PFSK-1 (cell line): ENCODE measurements at regions not wholly inside any gene's neighbourhood (a gene's known extent, or its start where the extent isn't known, plus 50 kb on each side); places are given as distances from the start of the nearest gene placed in this dataset.

Experiments used
- POLR2AphosphoS5 ChIP-seq: IDR thresholded peaks from 2 replicates; pipeline ENCODE4 v1.6.1; 2012; ENCODE audit warnings: low read depth, mild to moderate bottlenecking, control low read depth, low read length, moderate library complexity
- SIN3A ChIP-seq: IDR thresholded peaks from 2 replicates; pipeline ENCODE4 v1.6.1; 2012; ENCODE audit warnings: mild to moderate bottlenecking, low read length, moderate library complexity, borderline replicate concordance; ENCODE audit not compliant: insufficient read depth
- TAF1 ChIP-seq: IDR thresholded peaks from 2 replicates; pipeline ENCODE4 v1.6.1; 2012; ENCODE audit warnings: low read length, control low read depth, borderline replicate concordance; ENCODE audit not compliant: insufficient read depth
- TF ChIP-seq, protein P1 (sequence below), 2 experiments: IDR thresholded peaks; 2 replicates each; pipeline versions ENCODE4 v1.6.1 to v1.8.0; 2011 to 2012; ENCODE audit warnings: low read depth in 2 of 2, low read length in 2 of 2, control low read depth in 1 of 2, inconsistent platforms in 1 of 2, mild to moderate bottlenecking in 1 of 2, moderate library complexity in 1 of 2; ENCODE audit not compliant: insufficient read depth in 1 of 2

DNA sequence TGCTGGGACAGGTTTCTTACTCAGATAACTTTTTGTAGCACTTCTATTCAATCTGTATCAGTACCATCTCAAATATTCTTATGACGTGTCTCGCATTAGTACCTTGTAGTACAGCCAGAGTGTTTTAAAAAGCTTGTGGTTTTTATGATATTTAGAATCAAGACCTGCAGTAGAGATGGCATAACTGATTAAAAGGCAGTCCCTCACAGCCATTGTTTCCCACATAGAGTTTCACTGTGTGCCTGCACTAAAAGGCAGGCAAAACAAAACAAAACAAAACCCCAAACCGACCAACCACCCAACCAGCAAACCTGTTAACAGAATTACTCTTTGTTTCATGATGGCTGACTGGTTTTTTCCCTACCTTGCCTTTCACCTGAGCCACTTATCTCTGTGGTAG is 221.3 kb upstream of the DGKB start:
- TF ChIP-seq, protein P1, sequence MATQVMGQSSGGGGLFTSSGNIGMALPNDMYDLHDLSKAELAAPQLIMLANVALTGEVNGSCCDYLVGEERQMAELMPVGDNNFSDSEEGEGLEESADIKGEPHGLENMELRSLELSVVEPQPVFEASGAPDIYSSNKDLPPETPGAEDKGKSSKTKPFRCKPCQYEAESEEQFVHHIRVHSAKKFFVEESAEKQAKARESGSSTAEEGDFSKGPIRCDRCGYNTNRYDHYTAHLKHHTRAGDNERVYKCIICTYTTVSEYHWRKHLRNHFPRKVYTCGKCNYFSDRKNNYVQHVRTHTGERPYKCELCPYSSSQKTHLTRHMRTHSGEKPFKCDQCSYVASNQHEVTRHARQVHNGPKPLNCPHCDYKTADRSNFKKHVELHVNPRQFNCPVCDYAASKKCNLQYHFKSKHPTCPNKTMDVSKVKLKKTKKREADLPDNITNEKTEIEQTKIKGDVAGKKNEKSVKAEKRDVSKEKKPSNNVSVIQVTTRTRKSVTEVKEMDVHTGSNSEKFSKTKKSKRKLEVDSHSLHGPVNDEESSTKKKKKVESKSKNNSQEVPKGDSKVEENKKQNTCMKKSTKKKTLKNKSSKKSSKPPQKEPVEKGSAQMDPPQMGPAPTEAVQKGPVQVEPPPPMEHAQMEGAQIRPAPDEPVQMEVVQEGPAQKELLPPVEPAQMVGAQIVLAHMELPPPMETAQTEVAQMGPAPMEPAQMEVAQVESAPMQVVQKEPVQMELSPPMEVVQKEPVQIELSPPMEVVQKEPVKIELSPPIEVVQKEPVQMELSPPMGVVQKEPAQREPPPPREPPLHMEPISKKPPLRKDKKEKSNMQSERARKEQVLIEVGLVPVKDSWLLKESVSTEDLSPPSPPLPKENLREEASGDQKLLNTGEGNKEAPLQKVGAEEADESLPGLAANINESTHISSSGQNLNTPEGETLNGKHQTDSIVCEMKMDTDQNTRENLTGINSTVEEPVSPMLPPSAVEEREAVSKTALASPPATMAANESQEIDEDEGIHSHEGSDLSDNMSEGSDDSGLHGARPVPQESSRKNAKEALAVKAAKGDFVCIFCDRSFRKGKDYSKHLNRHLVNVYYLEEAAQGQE (IDR thresholded peaks at IDR 0.05; ENCODE audit: insufficient read depth in 1 of 2, low read depth in 2 of 2, low read length in 2 of 2), result no peak
- TF ChIP-seq POLR2AphosphoS5, result no peak
- no peak for TF ChIP-seq SIN3A
- no peak for TF ChIP-seq TAF1
